ENCODE measurements at regions not wholly inside any gene's neighbourhood (a gene's known extent, or its start where the extent isn't known, plus 50 kb on each side); places are given as distances from the start of the nearest gene placed in this dataset.

GRCh38 chr11:27858866-27859265 lies 158.6 kb upstream of the BDNF start:
- TF ChIP-seq CTCF (IDR thresholded peaks at IDR 0.05) (no peak), SIN3A (IDR thresholded peaks at IDR 0.05; ENCODE audit: borderline replicate concordance, insufficient read depth, low read depth, low read length) (no peak), TCF7L2 (IDR thresholded peaks at IDR 0.05; ENCODE audit: low read depth, low read length) (no peak), POLR2AphosphoS5 (IDR thresholded peaks at IDR 0.05; ENCODE audit: low read depth, low read length) (no peak)
